ENCODE measurements at regions not wholly inside any gene's neighbourhood (a gene's known extent, or its start where the extent isn't known, plus 50 kb on each side); places are given as distances from the start of the nearest gene placed in this dataset.

DNA sequence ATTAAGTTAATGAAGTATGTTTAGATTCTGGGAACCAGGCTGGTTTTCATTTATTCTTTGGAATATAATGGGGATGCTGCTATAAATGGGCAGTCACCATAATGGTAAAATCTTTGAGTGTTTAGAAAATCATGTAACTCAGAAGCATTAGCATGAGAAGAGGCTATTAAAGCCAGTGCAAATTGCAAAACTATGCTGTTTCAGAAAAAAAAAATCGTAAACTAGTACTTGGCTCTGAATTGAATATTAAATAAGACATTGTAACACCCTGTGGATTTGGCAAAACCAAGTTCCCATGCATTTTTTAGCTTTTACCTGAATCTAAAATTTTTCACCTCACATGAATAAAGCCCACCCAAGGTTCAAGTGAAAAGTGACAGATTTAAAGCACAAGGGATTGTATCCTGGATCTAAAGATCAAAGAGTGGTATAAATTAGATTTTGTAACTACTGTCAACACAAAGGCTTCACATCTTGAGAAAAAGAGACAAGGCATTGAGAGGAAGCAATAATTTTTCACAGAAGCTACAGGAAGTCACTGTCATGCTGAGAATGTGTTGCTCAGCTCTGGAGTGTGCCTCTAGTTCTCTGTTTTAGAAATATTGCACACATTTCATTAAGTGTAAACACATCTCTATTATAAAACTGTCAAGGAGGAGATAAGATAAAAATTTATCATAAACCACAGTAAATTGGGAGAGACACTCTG, 142.2 kb downstream of the ABCA8 start:
- peak in 1 of 4 donors; percentile 66 for DNase-seq (ENCODE audit: low read depth in 4 of 4, low spot score in 2 of 4)

- no peak for DNase-seq (ENCODE audit: low read depth in 4 of 4, low spot score in 2 of 4)
Measured at GRCh38 chr17:68809148-68809547, 146.0 kb downstream of the ABCA8 start.

GRCh38 chr17:68807998-68808772, 147.0 kb downstream of the ABCA8 start:
- DNase-seq (ENCODE audit: low read depth in 4 of 4, low spot score in 2 of 4) = no peak

DNA sequence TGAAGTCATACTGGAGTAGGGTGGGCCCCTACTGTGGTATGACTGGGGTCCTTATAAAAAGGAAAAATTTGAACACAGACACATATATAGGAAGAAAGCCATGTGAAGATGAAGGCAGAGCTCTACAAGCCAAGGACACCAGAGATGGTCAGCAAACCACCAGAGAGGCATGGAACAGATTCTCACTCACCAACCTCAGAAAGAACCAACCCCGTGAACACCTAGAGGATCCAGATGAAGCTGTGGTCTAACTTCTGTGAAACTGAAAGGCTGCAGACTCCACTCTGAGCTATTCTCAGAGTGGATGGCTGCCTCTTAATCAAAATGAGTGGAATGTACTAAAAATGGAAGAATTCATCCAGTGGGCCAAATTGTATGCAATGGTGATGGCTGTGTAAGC, 149.6 kb downstream of the ABCA8 start:
- DNase-seq (ENCODE audit: low read depth in 4 of 4, low spot score in 2 of 4) = no peak

GRCh38 chr17:68804777-68805520, 150.2 kb downstream of the ABCA8 start:
- no peak for DNase-seq (ENCODE audit: low read depth in 4 of 4, low spot score in 2 of 4)

GRCh38 chr17:68803164-68803929, 151.8 kb downstream of the ABCA8 start:
- no peak for DNase-seq (ENCODE audit: low read depth in 4 of 4, low spot score in 2 of 4)

DNA sequence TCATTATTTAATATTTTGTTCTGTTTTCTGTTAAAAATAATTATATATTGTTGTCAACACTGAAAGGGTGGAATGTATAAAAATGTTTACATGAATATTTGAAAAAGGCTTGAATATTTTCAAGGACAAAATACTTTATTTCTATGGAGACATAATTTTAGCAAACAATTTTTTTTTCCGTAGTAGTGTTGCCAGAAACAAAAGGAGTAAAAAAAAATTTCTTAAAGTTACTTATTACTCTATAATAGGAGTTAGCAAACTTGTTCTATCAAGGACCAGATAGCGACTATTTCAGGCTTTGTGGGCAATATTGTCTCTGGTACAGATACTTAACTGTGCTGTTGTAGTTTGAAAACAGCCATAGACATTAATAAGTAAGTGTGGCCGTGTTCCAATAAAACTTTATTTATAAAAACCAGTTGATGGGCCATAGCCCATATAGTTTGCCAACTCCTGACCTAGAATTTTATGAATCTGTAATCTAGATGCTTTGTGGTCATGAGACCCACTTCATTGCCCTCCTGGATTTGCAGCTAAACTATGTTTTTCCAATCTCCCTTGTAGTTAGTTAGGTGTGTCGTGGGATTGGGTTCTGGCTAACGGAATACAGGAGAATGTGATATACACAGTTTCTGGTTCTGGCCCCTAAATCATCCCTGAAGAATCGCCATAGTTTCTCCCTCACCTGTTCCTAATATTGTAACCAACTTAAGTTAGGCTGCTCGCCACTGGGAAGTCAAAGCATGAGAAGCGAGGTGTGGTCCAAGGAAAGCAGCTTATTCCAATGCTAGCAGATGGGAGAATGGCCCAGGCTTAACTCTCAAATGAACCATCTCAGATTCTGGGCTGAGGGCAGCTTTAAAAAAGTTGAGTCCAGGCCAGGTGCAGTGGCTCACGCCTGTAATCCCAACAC, 153.6 kb downstream of the ABCA8 start:
- no peak for DNase-seq (ENCODE audit: low read depth in 4 of 4, low spot score in 2 of 4)

- DNase-seq (ENCODE audit: low read depth in 4 of 4, low spot score in 2 of 4) = no peak
Measured at GRCh38 chr17:68800751-68801150, 154.4 kb downstream of the ABCA8 start.

DNA sequence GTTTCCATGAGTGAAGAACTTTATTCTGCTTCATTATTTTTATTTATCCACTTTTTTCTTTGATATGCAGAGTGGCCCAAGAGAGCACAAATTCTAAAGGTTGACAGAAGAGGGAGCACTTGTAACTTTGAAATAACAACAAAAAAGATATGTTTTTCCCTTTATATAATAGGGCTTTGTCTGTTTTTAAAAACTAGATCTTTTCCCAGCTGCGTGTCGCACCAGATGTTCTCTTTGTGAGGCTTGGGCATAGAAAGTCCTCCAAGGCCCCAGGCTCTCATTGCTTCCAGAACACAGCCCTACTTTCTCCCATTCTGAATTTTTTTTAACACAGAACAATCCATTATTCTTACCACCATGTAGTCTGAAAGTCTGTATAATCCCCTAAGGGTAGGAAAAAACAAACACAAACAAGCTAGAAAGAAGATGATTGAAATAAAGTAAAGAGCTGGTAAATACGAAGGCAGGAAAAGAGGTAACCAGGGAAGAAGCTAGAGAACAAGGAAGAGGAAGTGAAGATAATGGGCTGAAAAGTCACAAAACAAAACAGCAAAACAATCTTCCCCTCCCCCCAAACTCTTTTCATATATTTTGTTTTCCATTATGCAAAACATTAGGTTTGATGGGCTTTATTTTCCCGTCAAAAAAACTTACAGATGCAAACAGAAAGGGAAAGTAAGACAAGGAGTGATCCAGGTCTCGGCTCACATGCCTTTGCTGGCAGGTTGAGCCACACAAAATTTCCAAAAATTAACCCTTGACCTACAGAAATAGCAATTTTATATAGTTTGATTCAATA, 160.4 kb downstream of the ABCA8 start:
- no peak for DNase-seq (ENCODE audit: low read depth in 4 of 4, low spot score in 2 of 4)

DNA sequence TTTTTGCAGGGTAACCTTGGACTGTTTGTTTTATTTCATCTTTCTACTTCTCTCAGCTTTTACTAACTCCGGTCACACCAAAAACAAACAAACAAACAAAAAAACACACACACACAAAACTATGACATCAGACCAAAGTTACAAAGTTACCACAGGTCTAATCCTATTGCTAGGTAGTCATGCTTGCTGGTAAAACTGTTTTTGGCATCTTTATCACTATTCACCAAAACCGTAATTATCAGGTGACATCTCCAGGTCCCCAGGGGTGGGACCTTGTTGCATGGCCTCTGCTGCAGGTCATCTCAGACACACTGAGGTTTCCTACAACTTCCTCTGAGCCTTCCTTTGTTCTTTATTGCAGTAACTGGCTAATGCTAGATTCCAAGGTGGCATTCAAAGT, 162.3 kb downstream of the ABCA8 start:
- DNase-seq (ENCODE audit: low read depth in 4 of 4, low spot score in 2 of 4) = no peak

DNA sequence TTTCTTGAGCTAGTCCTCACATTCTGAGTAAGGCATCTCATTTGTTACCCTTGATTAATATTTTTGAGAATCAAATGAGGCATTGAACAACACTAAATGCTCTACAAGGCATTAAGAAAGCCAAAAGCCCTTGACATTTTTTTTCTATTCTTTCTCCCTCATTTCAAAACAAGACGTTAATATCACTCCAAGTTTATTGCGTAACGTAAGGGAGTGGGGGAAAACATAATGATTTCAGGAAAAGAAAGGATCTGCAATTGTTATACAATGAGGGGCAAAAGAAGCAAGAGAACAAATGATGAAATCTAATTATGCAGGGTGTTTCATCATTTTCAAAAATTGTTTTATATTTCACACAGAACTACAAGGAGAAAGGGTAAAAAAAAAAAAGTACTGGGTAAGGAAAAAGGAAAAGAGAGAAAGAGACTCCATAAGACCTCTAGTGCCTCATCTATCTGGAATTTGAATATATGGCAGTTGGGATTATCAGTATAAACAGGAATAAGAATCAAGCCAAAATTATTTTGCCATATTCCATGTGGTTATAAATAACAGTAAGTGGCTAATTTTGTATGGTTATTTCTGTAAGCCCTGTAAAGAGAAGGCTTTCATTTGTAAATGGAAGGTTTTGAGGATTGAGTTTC, 163.0 kb downstream of the ABCA8 start:
- no peak for DNase-seq (ENCODE audit: low read depth in 4 of 4, low spot score in 2 of 4)

GRCh38 chr17:68790931-68791330, 164.3 kb downstream of the ABCA8 start:
- no peak for DNase-seq (ENCODE audit: low read depth in 4 of 4, low spot score in 2 of 4)

- no peak for DNase-seq (ENCODE audit: low read depth in 4 of 4, low spot score in 2 of 4)
Measured at GRCh38 chr17:68790492-68790891, 164.7 kb downstream of the ABCA8 start.

DNA sequence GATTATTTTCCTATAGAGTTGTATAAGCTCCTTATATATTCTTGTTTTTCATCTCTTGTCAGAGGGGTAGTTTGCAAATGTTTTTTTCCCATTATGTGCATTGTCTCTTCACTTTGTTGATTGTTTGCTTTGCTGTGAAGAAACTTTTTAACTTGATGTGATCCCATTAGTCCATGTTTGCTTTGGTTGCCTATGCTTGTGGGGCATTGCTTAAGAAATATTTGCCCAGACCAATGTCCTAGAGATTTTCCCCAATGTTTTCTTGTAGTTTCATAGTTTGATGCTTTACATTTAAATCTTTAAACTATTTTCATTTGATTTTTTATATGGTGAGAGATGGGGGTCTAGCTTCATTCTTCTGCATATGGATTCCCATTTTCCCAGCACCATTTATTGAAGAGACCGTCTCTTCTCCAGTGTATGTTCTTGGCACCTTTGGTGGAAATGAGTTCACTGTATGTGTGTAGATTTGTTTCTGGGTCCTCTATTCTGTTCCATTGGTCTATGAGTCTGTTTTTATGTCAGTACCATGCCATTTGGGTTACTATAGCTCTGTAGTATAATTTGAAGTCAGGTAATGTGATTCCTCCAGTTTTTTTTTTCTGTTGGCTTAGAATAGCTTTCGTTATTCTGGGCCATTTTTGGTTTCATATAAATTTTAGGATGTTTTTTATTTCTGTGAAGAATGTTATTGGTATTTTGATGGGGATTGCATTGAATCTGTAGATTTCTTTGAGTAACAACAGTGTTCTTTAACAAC, 165.8 kb downstream of the ABCA8 start:
- DNase-seq (ENCODE audit: low read depth in 4 of 4, low spot score in 2 of 4) = no peak

DNA sequence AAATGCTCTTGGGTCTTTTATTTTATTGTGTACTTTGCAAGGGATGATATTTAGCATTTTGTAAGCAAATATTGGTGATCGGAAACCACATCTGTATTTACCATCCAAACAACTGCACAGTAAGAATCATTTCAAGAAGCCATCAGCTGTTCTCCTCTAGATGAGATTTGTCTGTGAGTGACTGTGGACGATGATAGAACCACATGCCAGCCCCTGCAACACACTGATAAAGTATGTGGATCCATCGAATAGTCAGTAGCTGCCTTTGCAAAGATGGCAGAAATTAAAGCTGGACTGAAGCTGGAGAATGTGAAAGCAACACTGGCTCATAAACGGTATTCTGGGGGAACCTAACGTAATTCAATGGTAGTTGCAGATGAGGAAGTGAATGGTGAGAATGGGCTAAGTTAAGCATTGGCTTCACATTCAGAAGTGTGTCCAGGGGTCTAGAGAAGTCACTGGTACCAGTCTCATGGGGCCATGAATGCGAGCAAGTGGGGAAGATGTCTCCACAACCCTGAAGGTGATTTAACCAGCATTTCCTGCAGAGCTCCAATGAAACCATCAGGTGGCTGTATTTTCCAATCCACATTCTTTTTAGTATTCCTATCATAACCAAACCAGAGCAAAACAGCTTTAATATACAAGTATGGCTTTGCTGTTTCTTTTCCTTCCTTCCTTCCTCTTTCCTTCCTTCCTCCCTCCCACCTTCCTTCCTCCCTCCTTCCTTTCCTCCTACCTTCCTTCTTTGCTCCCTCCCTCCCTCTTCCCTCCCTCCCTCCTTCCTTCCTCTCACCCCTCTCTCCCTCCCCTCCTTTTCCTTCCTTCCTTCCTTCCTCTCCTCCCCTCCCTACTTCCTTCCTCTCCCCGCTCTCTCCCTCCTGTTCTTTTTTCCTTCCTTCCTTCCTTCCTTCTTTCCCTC, 169.4 kb downstream of the ABCA8 start:
- no peak for DNase-seq (ENCODE audit: low read depth in 4 of 4, low spot score in 2 of 4)

DNA sequence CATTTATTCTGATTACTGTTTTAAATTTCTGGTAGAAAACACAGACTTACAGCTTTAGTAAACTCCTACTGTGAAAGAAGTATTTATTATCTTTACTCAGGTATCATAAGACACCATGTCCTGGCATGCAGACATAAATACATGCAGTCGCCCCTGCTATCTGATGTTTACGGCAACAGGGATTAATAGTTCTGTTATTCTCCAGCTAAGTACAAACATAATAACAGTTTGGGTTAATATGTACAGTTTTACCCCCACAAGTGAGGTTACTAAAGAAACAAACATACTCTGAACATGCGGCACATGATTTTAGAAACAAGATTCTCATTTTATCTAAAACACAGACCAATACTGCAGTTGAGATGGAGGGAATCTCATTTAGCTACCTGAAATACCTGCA, 170.8 kb downstream of the ABCA8 start:
- no peak for DNase-seq (ENCODE audit: low read depth in 4 of 4, low spot score in 2 of 4)

- DNase-seq (ENCODE audit: low read depth in 4 of 4, low spot score in 2 of 4) = no peak
Measured at GRCh38 chr17:68783861-68784260, 171.3 kb downstream of the ABCA8 start.
